HT-29 (cell line): ENCODE measurements at regions not wholly inside any gene's neighbourhood (a gene's known extent, or its start where the extent isn't known, plus 50 kb on each side); places are given as distances from the start of the nearest gene placed in this dataset.

Source experiments
- DNase-seq: peaks from one replicate; pipeline ENCODE4 v3.0.0-alpha.2; 2015; ENCODE audit warnings: low spot score

DNA sequence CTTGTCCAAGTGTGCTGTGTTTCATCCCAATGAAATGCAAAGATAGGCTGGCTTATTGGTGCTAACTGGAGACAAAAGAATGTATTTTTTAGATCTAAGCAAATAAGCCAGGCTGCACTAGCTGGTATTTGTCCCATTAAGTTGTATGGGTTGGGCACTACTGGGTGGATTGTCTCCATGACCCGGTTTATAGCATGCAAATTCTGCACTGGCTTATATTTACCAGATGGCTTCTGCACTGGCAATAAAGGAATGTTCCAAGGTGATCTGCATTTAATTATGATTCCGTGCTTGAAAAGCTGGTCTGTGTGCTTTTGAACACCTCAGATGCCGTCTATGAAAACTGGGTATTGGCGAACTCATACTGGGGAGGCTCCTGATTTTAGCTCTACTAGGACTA lies 61.4 kb upstream of the MOCS1 start:
- DNase-seq = no peak

DNA sequence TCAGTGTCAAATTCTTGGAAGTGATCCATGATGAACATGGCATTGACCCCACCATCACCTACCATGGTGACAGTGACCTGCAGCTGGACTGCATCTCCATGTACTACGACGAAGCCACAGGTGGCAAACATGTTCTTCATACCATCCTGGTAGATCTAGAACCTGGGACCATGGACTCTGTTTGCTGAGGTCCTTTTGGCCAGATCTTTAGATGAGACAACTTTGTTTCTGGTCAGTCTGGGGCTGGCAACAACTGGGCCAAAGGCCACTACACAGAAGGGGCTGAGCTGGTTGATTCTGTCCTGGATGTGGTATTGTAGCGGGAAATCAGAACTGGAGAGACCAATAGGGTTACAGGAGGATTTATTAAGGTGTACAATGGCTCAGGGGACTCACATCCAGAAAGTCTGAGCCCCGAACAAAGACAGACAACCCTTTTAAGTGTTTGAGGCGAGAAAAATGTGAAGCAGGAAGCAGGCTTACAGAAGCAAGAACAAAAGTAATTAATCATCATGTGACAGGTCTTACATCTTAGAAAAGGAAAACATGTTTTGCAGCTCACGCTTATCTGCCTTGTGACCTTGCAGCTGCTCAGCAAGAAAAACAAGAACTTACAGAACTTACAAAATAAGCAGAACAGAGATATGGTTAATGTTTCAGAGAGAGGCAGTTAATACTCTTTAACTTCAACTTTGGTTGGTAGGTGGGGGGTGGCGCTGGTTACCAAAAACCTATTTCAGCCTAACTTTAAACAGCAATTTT lies 58.8 kb upstream of the MOCS1 start:
- no peak for DNase-seq
